G401.6 (cell line): ENCODE measurements at regions not wholly inside any gene's neighbourhood (a gene's known extent, or its start where the extent isn't known, plus 50 kb on each side); places are given as distances from the start of the nearest gene placed in this dataset.

Experiments used
- FAIRE-seq: peaks from 2 replicates; lab custom pipeline; 2012; peaks lifted over from hg19 to GRCh38; lab: Jason Lieb, UNC

DNA sequence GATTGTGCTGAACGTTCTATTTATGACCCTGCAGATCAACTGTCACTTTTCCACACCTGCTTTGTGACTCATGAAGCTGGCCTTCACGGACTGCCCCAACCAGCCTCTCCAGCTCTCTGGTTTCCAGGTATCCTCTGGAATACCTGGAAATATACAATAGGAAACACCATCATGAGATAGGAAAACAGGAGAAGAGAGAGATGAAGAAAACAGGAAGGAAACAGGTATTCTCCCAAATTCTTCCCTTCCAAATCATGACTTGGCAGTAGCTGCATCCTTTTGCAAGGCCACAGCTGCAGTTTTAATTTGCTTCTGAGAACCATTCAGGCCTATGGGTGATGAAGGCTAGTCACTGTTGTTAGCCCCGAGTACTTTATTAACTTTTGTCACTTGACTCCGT, 909.1 kb downstream of the EPHA3 start:
- FAIRE-seq, result no peak

- FAIRE-seq, result no peak
These were observed 911.4 kb downstream of the EPHA3 start for GRCh38 chr3:90018779-90019178.

DNA sequence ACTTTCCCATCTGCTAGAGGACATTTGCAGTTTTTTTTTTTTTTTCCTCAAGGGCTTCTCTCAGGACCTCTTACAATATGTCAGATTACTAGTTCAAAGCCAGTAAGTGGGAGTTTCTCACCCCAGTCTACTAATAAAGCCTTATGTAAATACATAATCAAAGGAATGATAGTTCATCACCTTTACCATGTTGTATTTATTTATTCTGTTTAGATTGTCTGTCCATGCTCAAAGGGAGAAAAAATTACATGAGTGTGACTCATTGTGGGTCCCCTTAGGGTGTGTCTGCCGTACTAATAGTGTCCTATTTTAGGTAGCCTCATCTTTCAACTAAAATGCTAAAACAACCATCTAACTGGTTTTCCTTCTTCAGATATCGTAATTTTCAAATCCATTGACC, 917.6 kb downstream of the EPHA3 start:
- FAIRE-seq, result no peak

- no peak for FAIRE-seq
These were observed 919.0 kb downstream of the EPHA3 start for GRCh38 chr3:90026406-90026805.

DNA sequence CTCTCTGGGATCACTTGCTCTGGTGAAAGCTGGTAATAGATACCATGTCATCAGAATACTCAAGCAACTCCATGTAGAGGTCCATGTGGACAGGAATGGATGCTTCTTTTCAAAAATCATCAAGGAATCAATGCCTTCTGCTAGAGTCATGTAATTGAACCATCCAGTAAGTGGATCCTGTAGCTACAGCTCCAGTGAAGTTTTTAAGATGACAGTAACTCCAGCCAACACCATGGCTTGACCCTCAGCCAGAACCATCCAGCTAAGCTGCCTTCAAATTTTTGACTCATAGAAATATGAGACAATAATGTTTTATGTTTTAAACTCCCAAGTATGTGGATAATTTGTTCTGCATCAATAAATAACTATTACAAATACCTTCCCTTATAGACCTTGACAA, 923.7 kb downstream of the EPHA3 start:
- FAIRE-seq, result no peak

DNA sequence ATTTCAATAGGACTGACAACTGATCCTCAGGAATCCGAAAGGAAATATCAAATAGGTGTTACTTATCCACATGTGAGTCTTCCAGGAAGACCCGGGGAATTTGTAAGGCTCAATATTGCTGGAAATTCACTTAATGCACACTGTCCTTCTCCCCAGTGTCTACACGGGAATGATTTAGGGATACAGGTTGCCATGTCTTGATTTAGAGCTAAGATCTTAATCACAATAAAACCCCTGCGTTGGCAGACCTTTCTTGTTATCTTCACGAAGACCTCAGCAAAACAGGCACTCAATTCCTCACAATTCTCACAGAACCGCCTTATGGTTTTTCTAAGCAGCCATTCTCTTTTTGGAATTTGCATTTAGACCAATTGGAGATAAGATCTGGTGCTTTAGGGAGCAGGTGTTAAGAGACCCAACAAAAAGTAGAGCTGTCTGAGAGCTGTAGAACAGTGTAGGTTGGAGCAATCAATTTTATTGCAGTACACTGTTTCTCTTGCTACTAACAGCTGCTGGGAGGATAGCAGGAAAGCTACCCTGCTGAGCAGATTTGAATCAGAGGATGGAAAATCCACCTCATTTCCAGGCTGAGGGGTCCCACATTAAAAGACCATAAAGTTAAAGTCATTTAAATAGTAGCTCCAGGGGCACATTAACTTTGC, 925.7 kb downstream of the EPHA3 start:
- no peak for FAIRE-seq

GRCh38 chr3:90034038-90034437, 926.6 kb downstream of the EPHA3 start:
- FAIRE-seq, result no peak

DNA sequence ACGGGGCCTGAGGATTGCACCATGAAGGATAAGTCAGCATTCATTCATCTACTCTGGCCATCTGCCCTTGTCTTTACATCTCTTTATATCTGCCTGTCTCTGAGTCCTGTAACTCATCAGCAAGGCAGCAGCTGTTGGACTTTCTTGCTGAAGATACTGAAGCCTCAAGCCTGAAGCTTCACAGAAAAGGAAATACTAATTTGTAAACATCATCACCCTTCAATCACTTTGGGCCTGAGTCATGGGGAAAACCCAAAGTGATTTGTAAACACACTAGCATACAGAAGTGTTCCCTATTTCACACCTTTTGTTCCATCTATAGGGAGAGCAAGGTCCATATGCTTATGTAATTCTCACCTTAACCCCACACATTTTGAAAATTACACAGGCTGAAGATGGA, 928.2 kb downstream of the EPHA3 start:
- no peak for FAIRE-seq

DNA sequence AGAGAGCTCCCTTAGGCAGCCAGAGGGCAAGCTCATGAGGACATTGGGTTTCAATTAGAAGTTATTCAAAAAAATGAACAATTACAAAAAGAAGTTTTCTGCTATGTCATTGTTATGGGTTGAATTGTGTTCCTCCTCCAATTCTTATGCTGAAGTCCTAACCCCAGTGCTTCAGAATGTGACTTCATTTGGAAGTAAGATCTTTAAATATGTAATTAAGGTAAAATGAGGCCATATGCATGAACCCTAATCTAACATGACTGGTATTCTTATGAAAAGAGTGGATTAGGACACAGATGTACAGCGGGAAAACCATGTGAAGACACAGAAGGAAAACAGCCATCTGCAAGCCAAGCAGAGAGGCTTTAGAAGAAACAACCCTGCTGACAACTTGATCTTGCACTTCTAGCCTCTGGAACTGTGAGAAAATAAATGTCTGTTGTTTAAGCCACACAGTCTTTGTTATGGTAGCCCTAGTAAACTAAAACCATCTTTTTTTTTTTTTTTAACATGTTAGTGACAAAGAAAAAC, 929.6 kb downstream of the EPHA3 start:
- FAIRE-seq, result no peak

- no peak for FAIRE-seq
These were observed 932.6 kb downstream of the EPHA3 start for GRCh38 chr3:90039994-90040393.

- no peak for FAIRE-seq
These were observed 933.1 kb downstream of the EPHA3 start for GRCh38 chr3:90040554-90040953.

- no peak for FAIRE-seq
These were observed 934.6 kb downstream of the EPHA3 start for GRCh38 chr3:90041995-90042394.

- no peak for FAIRE-seq
These were observed 935.9 kb downstream of the EPHA3 start for GRCh38 chr3:90043287-90043686.

- no peak for FAIRE-seq
These were observed 936.8 kb downstream of the EPHA3 start for GRCh38 chr3:90044084-90044816.

- no peak for FAIRE-seq
These were observed 945.1 kb downstream of the EPHA3 start for GRCh38 chr3:90052425-90052950.

- no peak for FAIRE-seq
These were observed 946.9 kb downstream of the EPHA3 start for GRCh38 chr3:90054311-90054710.

DNA sequence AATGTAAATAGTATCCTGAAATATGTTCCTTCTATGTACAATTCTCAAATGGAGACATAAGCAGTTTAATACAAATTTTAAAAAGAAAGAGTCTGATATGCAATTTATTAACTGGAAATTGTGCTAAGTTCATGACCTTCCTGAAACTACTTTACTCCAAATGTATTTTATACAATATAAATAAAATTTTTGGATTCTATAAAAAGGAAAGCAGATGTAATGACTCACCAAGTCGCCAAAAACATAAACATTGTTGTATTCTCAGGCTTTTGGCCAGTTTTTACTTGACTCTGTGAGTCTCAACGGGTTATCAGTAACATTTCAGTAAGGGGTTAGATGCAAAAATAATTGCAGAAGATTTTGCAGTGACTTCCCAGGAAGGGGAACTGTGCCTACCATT, 948.2 kb downstream of the EPHA3 start:
- FAIRE-seq, result no peak

GRCh38 chr3:90056281-90057032, 949.0 kb downstream of the EPHA3 start:
- FAIRE-seq, result no peak

GRCh38 chr3:90062016-90062415, 954.6 kb downstream of the EPHA3 start:
- no peak for FAIRE-seq

DNA sequence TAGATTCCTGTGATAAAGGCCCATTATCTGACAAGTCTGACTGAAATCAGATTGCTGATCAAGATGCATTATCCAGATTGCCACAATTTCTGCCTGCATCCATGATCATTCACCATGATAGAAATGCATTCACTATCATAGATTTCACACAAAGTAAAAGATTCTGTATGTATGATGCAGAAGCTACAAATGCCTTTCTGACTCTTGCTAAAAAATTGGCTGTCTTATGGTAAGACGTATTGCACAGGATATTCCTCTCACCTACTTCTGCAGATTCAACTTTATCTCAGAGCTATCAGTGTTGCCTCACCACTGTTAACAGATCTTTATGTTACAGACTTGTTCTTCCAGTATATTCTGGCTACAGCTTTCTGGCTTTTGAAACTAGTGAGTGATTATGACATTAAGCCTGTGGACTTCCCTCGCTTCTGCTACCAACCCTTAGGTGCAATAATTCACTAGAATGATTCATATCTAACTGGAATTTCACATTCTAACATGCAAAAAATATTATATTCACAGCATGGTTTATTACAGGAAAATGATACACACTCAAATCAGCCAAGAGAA, 955.3 kb downstream of the EPHA3 start:
- no peak for FAIRE-seq

- no peak for FAIRE-seq
These were observed 961.4 kb downstream of the EPHA3 start for GRCh38 chr3:90068783-90069182.

- FAIRE-seq, result no peak
These were observed 962.3 kb downstream of the EPHA3 start for GRCh38 chr3:90069748-90070147.

DNA sequence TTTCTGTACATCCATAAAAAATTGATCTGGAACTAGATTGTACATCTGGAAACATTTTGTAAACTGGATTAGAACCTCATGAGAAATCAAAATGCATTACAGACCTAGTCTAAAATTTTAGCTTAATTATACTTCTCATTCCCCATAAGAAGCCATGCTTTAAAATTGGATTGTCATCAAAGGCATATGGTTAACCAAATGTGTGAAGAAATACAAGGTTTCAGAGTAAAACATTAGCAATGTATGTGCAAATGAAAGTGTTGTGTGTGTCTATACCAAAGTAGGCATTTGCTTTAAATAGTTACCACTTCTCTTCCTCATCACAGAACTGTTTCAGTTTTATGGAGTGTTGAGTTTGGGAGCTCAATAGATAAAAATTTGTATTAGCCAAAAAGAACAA, 968.7 kb downstream of the EPHA3 start:
- FAIRE-seq, result no peak
